Suppressor macrophage (primary cell): ENCODE measurements at regions not wholly inside any gene's neighbourhood (a gene's known extent, or its start where the extent isn't known, plus 50 kb on each side); places are given as distances from the start of the nearest gene placed in this dataset.
"Not testable (repeated sequence)": the region's sequence is repeated elsewhere in the genome, so short reads cannot be mapped to it uniquely, and the experiment has no call there.

Experiments used
- DNase-seq, 4 experiments: peaks; one replicate each; pipeline ENCODE4 v3.0.0-alpha.2; 2020 to 2022

- no peak for DNase-seq
These were observed 69.7 kb upstream of the PMEPA1 start for GRCh38 chr20:57779401-57780003.

GRCh38 chr20:57777911-57778310, 68.1 kb upstream of the PMEPA1 start:
- DNase-seq: no peak

- DNase-seq: no peak
These were observed 65.1 kb upstream of the PMEPA1 start for GRCh38 chr20:57774951-57775350.

- no peak for DNase-seq
These were observed 64.5 kb upstream of the PMEPA1 start for GRCh38 chr20:57774111-57774880.

- no peak for DNase-seq
These were observed 63.4 kb upstream of the PMEPA1 start for GRCh38 chr20:57773059-57773815.

- DNase-seq: peak in 3 of 4 experiments; percentile 26 to 48 (median 40)
These were observed 62.6 kb upstream of the PMEPA1 start for GRCh38 chr20:57772349-57772964.

GRCh38 chr20:57770852-57771720, 61.3 kb upstream of the PMEPA1 start:
- no peak for DNase-seq

- DNase-seq: not testable (repeated sequence)
These were observed 60.6 kb upstream of the PMEPA1 start for GRCh38 chr20:57770401-57770800.

GRCh38 chr20:57769756-57770155, 59.9 kb upstream of the PMEPA1 start:
- DNase-seq: no peak

- no peak for DNase-seq
These were observed 58.7 kb upstream of the PMEPA1 start for GRCh38 chr20:57768519-57768918.

GRCh38 chr20:57767441-57767840, 57.6 kb upstream of the PMEPA1 start:
- no peak for DNase-seq

GRCh38 chr20:57763235-57763595, 53.4 kb upstream of the PMEPA1 start:
- no peak for DNase-seq

- DNase-seq: no peak
These were observed 52.9 kb upstream of the PMEPA1 start for GRCh38 chr20:57762531-57763234.

- DNase-seq: no peak
These were observed 51.6 kb upstream of the PMEPA1 start for GRCh38 chr20:57761413-57761734.

- DNase-seq: no peak
These were observed 51.0 kb upstream of the PMEPA1 start for GRCh38 chr20:57760698-57761412.

- DNase-seq: no peak
These were observed 49.9 kb upstream of the PMEPA1 start for GRCh38 chr20:57759724-57760123.
